ENCODE measurements at regions not wholly inside any gene's neighbourhood (a gene's known extent, or its start where the extent isn't known, plus 50 kb on each side); places are given as distances from the start of the nearest gene placed in this dataset.

- TF ChIP-seq POLR2A (IDR thresholded peaks at IDR 0.05; ENCODE audit: low read depth, low read length) (no peak), POLR2AphosphoS5 (IDR thresholded peaks at IDR 0.05; ENCODE audit: low read depth, low read length) (no peak), POU2F2 (IDR thresholded peaks at IDR 0.05; ENCODE audit: low read depth, low read length) (no peak), TAF1 (IDR thresholded peaks at IDR 0.05; ENCODE audit: low read depth, low read length) (no peak), SPI1 (IDR thresholded peaks at IDR 0.05; ENCODE audit: low read depth, low read length) (no peak), PAX5 (IDR thresholded peaks at IDR 0.05; ENCODE audit: insufficient read depth, low read length, severe bottlenecking) (no peak)
These were observed 331.5 kb downstream of the KCNA4 start for GRCh38 chr11:29685361-29685760.
